CD4-positive, alpha-beta T cell treated with Interleukin-4 for 1 hour (primary cell): ENCODE measurements at regions not wholly inside any gene's neighbourhood (a gene's known extent, or its start where the extent isn't known, plus 50 kb on each side); places are given as distances from the start of the nearest gene placed in this dataset.
"Not testable (repeated sequence)": the region's sequence is repeated elsewhere in the genome, so short reads cannot be mapped to it uniquely, and the experiment has no call there.

ENCODE experiments used
- DNase-seq, 2 donors: peaks; one replicate each; pipeline ENCODE4 v3.0.0-alpha.2; 2020 to 2022

- no peak for DNase-seq
Observed at GRCh38 chr11:122020902-122021301, 95.1 kb downstream of the BLID start.

GRCh38 chr11:122019908-122020694 lies 95.9 kb downstream of the BLID start:
- DNase-seq, result no peak

- DNase-seq, result no peak
Observed at GRCh38 chr11:122007601-122008071, 108.4 kb downstream of the BLID start.

- DNase-seq, result no peak
Observed at GRCh38 chr11:122004446-122004845, 111.6 kb downstream of the BLID start.

GRCh38 chr11:122002926-122003325 lies 113.1 kb downstream of the BLID start:
- no peak for DNase-seq

GRCh38 chr11:122002047-122002446 lies 114.0 kb downstream of the BLID start:
- no peak for DNase-seq

GRCh38 chr11:121999651-122000050 lies 116.4 kb downstream of the BLID start:
- DNase-seq, result no peak

GRCh38 chr11:121996574-121996973 lies 119.4 kb downstream of the BLID start:
- DNase-seq, result no peak

- no peak for DNase-seq
Observed at GRCh38 chr11:121983901-121984300, 132.1 kb downstream of the BLID start.

GRCh38 chr11:121977914-121978313 lies 138.1 kb downstream of the BLID start:
- not testable (repeated sequence) for DNase-seq

- no peak for DNase-seq
Observed at GRCh38 chr11:121968638-121969037, 147.4 kb downstream of the BLID start.

GRCh38 chr11:121967131-121967704 lies 148.8 kb downstream of the BLID start:
- no peak for DNase-seq

GRCh38 chr11:121965330-121965729 lies 150.7 kb downstream of the BLID start:
- DNase-seq, result no peak

GRCh38 chr11:121964591-121964990 lies 151.4 kb downstream of the BLID start:
- DNase-seq, result no peak

- not testable (repeated sequence) for DNase-seq
Observed at GRCh38 chr11:121963846-121964245, 152.2 kb downstream of the BLID start.

- DNase-seq, result no peak
Observed at GRCh38 chr11:121961321-121961801, 154.7 kb downstream of the BLID start.

- DNase-seq, result no peak
Observed at GRCh38 chr11:121958971-121959325, 157.1 kb downstream of the BLID start.

- DNase-seq, result no peak
Observed at GRCh38 chr11:121958323-121958970, 157.6 kb downstream of the BLID start.

- DNase-seq, result no peak
Observed at GRCh38 chr11:121953122-121953521, 162.9 kb downstream of the BLID start.

GRCh38 chr11:121950160-121950559 lies 165.9 kb downstream of the BLID start:
- no peak for DNase-seq

GRCh38 chr11:121946514-121946913 lies 169.5 kb downstream of the BLID start:
- DNase-seq, result no peak

- DNase-seq, result no peak
Observed at GRCh38 chr11:121944556-121945230, 171.3 kb downstream of the BLID start.

- DNase-seq, result no peak
Observed at GRCh38 chr11:121938076-121938475, 177.9 kb downstream of the BLID start.
